Transverse colon (tissue), 4 donors: ENCODE measurements at regions not wholly inside any gene's neighbourhood (a gene's known extent, or its start where the extent isn't known, plus 50 kb on each side); places are given as distances from the start of the nearest gene placed in this dataset.

Experiments
- DNase-seq: peaks from one replicate; pipeline ENCODE4 v3.0.0-alpha.2; 2019
- H3K27ac ChIP-seq, 4 donors: fragments of 200-600 bp; sonication (generic); 2 replicates each; pipeline ENCODE4 v1.5.1; 2016 to 2018; ENCODE audit warnings: inconsistent platforms in 4 of 4
- H3K27me3 ChIP-seq: fragments of 200-600 bp; sonication (generic); 2 replicates; pipeline ENCODE4 v1.5.1; 2017; ENCODE audit warnings: inconsistent platforms
- H3K36me3 ChIP-seq, 4 donors: fragments of 200-600 bp; sonication (generic); 2 replicates each; pipeline ENCODE4 v1.5.1; 2017 to 2019; ENCODE audit warnings: inconsistent platforms in 4 of 4
- H3K4me1 ChIP-seq, 4 donors: fragments of 200-600 bp; sonication (generic); 2 replicates each; pipeline ENCODE4 v1.5.1; 2017 to 2020; ENCODE audit warnings: inconsistent platforms in 4 of 4
- H3K4me3 ChIP-seq, 4 donors: fragments of 200-600 bp; sonication (generic); 1 replicate in 1 of 4; 2 replicates in 3 of 4; pipeline versions ENCODE4 v1.5.1 to v1.6.1; 2017 to 2019; ENCODE audit warnings: inconsistent platforms in 4 of 4
- H3K9me3 ChIP-seq, 2 donors: fragments of 200-600 bp; sonication (generic); 2 replicates each; pipeline ENCODE4 v1.5.1; 2017 to 2019; ENCODE audit warnings: inconsistent platforms in 2 of 2
- CTCF ChIP-seq, 5 experiments: fragments of 200-600 bp in 3 of 5; fragments of 450-650 bp in 2 of 5; sonication (generic) in 3 of 5; IDR thresholded peaks; 1 replicate in 2 of 5; 2 replicates in 3 of 5; pipeline ENCODE4 v1.5.1; 2016 to 2017; ENCODE audit warnings: antibody characterized with exemption in 5 of 5, inconsistent platforms in 3 of 5, mild to moderate bottlenecking in 2 of 5, moderate library complexity in 1 of 5
- EP300 ChIP-seq: sonication (generic); formaldehyde crosslinking; IDR thresholded peaks from one replicate; pipeline ENCODE4 v1.6.1; 2017; ENCODE audit warnings: antibody characterized with exemption, low read depth
- POLR2A ChIP-seq: fragments of 450-650 bp; IDR thresholded peaks from one replicate; pipeline ENCODE4 v1.6.1; 2016; ENCODE audit warnings: antibody characterized with exemption, mild to moderate bottlenecking, moderate library complexity
- POLR2AphosphoS5 ChIP-seq, 3 donors: sonication (generic); formaldehyde crosslinking; IDR thresholded peaks; one replicate each; pipeline ENCODE4 v1.6.1; 2016; ENCODE audit warnings: antibody characterized with exemption in 3 of 3
- WGBS, 2 donors: methylation state at CpG; one replicate each; pipeline ENCODE4 v1.1.5; 2018; ENCODE audit warnings: low coverage in 1 of 2; 5-methylcytosine and 5-hydroxymethylcytosine counted together
- in situ Hi-C, 4 donors: fragments of 200-750 bp; cut with MboI; loops; one replicate each; pipeline versions ENCODE4 v1.15.0 to v1.15.1; 2017; ENCODE audit warnings: low sequenced_read_pairs in 3 of 4, low pct_ligation_motif_present in 1 of 4, low pct_unique_long_range_greater_than_20kb in 1 of 4
- intact Hi-C: fragments of 100-400 bp; cut with DNase I; formaldehyde crosslinking; loops from one replicate; pipeline ENCODE4 v1.15.1; 2023; ENCODE audit warnings: low total_unique reads

DNA sequence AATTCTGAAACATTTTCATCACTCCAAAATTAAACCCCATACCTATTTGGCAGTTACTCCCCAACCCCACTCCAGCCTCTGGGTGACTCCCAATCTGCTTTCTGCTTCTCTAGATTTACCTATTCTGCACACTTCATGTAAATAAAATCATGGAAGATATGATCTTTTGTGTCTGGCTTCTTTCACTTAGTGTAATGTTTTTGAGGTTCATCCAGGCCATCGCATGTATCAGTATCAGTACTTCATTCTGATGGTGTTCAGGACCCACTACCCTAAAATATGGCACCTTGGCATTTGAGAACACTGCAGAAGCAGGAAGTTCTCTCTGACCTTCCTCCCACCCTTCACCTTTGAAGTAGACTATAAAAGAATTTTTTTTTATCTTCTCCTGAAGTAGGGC, 78.7 kb upstream of the SLC25A26 start:
- Histone ChIP-seq H3K27ac (no peak overlapping the region), H3K27me3 (no peaks in the 10 kb centered on the region), H3K36me3 (no peaks in the 10 kb centered on the region), H3K4me3 (no peak overlapping the region), H3K4me1 (no peaks in the 10 kb centered on the region), H3K9me3 (no peaks in the 10 kb centered on the region)
- intact Hi-C loops (loop anchor here (10.0 kb wide), 1 partner anchor 107 kb away; the partner anchor contains the start of gene MAGI1), in situ Hi-C loops (loop anchor here in 3 of 4 donors (5.0 to 25.0 kb wide), 2 partner anchors 355 kb away; no protein-coding TSS in a partner anchor)
- no peak for TF ChIP-seq CTCF (IDR thresholded peaks at IDR 0.05)
- WGBS, 2 donors: 93% methylated on average over 1 of the region's 1 CpG; no CpG with 5 or more reads in 1 of the 2 donors
- DNase-seq: no peak

DNA sequence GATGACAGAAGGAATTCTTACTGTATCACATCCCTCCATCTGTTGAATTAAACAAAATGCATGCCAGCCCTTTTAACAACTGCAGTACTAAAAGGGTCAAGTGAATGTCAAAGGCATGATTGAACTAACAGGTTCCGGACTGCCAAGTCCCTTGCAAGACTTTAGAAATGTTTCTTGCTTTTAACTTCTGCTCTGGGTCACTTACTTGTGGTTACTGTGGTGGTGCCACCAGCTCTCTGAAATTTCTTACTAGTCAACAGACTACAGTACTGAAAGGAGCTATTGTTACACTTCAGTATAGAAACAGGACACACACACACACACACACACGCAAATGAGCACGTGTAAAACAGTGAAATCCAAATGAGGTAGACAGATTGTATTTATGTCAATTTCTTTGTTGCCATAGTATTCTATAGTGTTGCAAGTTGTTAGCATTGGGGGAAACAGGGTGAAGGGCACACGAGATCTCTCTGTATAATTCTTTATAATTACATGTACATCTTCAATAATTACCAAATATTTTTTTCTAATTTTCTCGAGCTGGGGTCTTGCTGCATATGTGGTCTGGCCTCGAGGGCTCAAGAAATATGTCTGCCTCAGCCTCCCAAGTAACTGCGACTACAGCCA, 79.9 kb upstream of the SLC25A26 start:
- WGBS, 2 donors: 69 to 78% methylated on average over 4 to 7 of the region's 7 CpGs
- H3K36me3 ChIP-seq: no peaks in the 10 kb centered on the region
- H3K27me3 ChIP-seq: no peaks in the 10 kb centered on the region
- H3K4me1 ChIP-seq: no peaks in the 10 kb centered on the region
- intact Hi-C loops (loop anchor here (10.0 kb wide), 1 partner anchor 106 kb away; the partner anchor contains the start of gene MAGI1), in situ Hi-C loops (loop anchor here in 3 of 4 donors (5.0 to 25.0 kb wide), 2 partner anchors 354 kb away; no protein-coding TSS in a partner anchor)
- DNase-seq: no peak
- TF ChIP-seq POLR2AphosphoS5 (IDR thresholded peaks at IDR 0.05) (no peak), EP300 (no peak), POLR2A (no peak), CTCF (IDR thresholded peaks at IDR 0.05) (no peak)
- H3K27ac ChIP-seq: no peak overlapping the region
- no peak overlapping the region for H3K4me3 ChIP-seq
- H3K9me3 ChIP-seq: no peaks in the 10 kb centered on the region

- in situ Hi-C loops (loop anchor here in 3 of 4 donors (5.0 to 25.0 kb wide), 2 partner anchors 353 kb away; no protein-coding TSS in a partner anchor), intact Hi-C loops (loop anchor here (10.0 kb wide), 1 partner anchor 105 kb away; the partner anchor contains the start of gene MAGI1)
- Histone ChIP-seq H3K27me3 (no peaks in the 10 kb centered on the region), H3K27ac (no peak overlapping the region), H3K4me1 (no peaks in the 10 kb centered on the region), H3K36me3 (no peaks in the 10 kb centered on the region), H3K9me3 (no peaks in the 10 kb centered on the region), H3K4me3 (no peak overlapping the region)
- no peak for TF ChIP-seq POLR2AphosphoS5 (IDR thresholded peaks at IDR 0.05)
- no peak for TF ChIP-seq POLR2A
- TF ChIP-seq EP300: no peak
- no peak for TF ChIP-seq CTCF (IDR thresholded peaks at IDR 0.05)
- no peak for DNase-seq
- 85 to 86% methylated on average over 2 of the region's 2 CpGs for WGBS, 2 donors
Observed at GRCh38 chr3:66140106-66140505, 80.7 kb upstream of the SLC25A26 start.

DNA sequence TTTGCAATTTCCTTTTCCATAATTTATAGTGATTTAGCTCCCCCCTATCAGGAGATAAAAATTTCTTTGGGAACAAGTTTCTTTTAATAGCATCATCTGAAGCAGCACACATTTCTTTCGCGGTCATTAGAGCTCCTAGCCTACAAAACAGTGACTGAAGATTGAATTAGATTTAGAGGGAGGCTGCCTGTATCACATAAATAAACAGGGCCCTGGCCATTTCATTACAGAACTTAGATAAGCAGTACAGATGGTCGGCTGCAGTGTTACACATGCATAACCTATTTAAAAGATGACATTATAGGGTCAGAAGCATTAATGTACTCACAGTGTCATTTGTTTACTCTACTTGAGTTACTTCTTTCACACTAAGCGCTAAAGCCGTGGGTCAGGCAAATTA, 81.4 kb upstream of the SLC25A26 start:
- intact Hi-C loops (no loop called here), in situ Hi-C loops (loop anchor here in 3 of 4 donors (5.0 to 25.0 kb wide), 2 partner anchors 352 kb away; no protein-coding TSS in a partner anchor)
- Histone ChIP-seq H3K36me3 (no peaks in the 10 kb centered on the region), H3K4me3 (no peak overlapping the region), H3K4me1 (no peaks in the 10 kb centered on the region), H3K27ac (no peak overlapping the region), H3K27me3 (no peaks in the 10 kb centered on the region), H3K9me3 (no peaks in the 10 kb centered on the region)
- no peak for DNase-seq
- WGBS, 2 donors: 51 to 81% methylated on average over 4 to 5 of the region's 5 CpGs
- TF ChIP-seq EP300 (no peak), POLR2A (no peak), CTCF (IDR thresholded peaks at IDR 0.05) (no peak), POLR2AphosphoS5 (IDR thresholded peaks at IDR 0.05) (no peak)
